ENCODE measurements at regions not wholly inside any gene's neighbourhood (a gene's known extent, or its start where the extent isn't known, plus 50 kb on each side); places are given as distances from the start of the nearest gene placed in this dataset.

DNA sequence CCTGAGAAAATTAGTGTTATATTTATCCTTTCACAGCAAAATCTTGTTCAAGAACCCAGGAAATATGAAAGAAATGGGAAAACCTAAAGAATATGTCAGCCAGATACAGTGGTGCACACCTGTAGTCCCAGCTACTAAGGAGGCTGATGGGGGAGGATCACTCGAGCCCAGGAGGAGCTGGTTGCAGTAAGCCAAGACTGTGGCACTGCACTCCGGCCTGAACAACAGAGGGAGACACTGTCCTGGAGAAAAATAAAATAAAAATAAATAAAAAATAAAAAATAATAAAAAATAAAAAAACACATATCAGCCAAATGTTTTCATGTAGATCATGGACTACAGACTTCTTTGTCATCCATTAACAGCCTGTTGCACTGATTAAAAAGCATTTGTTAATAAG lies 244.8 kb upstream of the KLHL1 start:
- Histone ChIP-seq H3K36me3 (no peaks in the 10 kb centered on the region), H3K27me3 (no peaks in the 10 kb centered on the region), H3K9me3 (no peaks in the 10 kb centered on the region), H3K4me1 (no peaks in the 10 kb centered on the region), H3K4me3 (no peak overlapping the region), H3K27ac (replicated peaks in 1 of 4) (no peak overlapping the region)
- DNase-seq (ENCODE audit: extremely low spot score), result no peak
- intact Hi-C loops (cut with DNase I), result no loop called here
- no peak for TF ChIP-seq POLR2A (IDR thresholded peaks at IDR 0.05; ENCODE audit: low read depth)
- TF ChIP-seq POLR2AphosphoS5 (IDR thresholded peaks at IDR 0.05), result no peak
- TF ChIP-seq, protein P1, sequence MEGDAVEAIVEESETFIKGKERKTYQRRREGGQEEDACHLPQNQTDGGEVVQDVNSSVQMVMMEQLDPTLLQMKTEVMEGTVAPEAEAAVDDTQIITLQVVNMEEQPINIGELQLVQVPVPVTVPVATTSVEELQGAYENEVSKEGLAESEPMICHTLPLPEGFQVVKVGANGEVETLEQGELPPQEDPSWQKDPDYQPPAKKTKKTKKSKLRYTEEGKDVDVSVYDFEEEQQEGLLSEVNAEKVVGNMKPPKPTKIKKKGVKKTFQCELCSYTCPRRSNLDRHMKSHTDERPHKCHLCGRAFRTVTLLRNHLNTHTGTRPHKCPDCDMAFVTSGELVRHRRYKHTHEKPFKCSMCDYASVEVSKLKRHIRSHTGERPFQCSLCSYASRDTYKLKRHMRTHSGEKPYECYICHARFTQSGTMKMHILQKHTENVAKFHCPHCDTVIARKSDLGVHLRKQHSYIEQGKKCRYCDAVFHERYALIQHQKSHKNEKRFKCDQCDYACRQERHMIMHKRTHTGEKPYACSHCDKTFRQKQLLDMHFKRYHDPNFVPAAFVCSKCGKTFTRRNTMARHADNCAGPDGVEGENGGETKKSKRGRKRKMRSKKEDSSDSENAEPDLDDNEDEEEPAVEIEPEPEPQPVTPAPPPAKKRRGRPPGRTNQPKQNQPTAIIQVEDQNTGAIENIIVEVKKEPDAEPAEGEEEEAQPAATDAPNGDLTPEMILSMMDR (IDR thresholded peaks at IDR 0.05), result no peak
- no peak for TF ChIP-seq EP300 (IDR thresholded peaks at IDR 0.05)
- WGBS, result 52% methylated on average over 2 of the region's 2 CpGs

DNA sequence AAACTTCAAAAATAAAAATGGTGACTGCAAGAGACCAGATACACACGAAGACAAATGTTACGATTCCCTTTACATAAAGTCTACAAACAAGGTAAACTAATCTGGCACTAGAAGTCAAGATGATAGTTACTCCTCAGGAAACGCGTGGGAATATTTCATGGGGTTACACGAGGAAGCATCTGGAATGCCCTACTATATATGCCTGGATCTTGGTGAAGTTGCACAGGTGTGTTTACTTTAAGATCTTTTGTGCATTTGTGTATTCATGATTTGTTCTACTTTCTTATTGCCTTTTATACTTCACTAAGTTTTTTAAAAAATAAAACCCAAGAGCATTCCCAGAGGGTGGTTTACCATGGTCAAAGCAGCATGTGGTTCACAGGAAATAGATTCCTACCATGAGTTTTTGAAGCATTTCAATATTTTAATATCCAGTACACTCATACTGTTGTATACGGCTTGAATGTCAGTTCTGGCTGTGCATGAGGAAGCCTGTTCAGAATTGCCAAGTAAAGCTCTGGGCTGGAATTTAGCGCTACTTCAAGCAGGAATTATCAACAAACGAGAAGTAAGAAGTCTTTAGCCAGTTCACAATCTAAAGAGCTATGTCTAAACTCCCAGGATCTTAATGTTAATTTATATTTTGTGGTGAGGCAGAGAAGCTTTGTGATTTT lies 239.8 kb upstream of the KLHL1 start:
- 73% methylated on average over 8 of the region's 8 CpGs for WGBS
- H3K36me3 ChIP-seq, result no peaks in the 10 kb centered on the region
- no peaks in the 10 kb centered on the region for H3K27me3 ChIP-seq
- TF ChIP-seq POLR2A (IDR thresholded peaks at IDR 0.05; ENCODE audit: low read depth), result no peak
- no peak for TF ChIP-seq EP300 (IDR thresholded peaks at IDR 0.05)
- TF ChIP-seq, protein P1 (IDR thresholded peaks at IDR 0.05), result no peak
- TF ChIP-seq POLR2AphosphoS5 (IDR thresholded peaks at IDR 0.05), result no peak
- no peaks in the 10 kb centered on the region for H3K4me1 ChIP-seq
- no peak overlapping the region for H3K4me3 ChIP-seq
- H3K27ac ChIP-seq (replicated peaks in 1 of 4), result no peak overlapping the region
- DNase-seq (ENCODE audit: extremely low spot score), result no peak
- intact Hi-C loops (cut with DNase I), result no loop called here
- H3K9me3 ChIP-seq, result no peaks in the 10 kb centered on the region

DNA sequence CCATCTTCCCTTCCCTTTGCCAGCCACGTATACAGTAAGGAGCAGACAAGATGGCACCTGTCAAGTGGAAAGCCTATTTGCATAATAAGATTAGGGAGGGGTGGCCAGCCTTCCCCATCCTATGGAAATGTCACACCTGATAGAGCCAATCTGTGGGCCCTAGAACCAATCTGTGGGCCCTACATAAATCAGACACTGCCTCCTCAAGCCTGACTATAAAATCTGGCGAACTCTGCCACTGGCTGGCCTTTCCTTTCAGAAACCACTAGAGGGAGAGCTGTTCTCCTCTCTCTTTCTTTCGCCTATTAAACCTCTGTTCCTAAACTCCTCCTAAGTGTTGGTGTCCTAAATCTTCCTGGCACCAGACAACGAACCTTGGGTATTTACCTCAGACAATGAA lies 231.5 kb upstream of the KLHL1 start:
- Histone ChIP-seq H3K4me3 (no peak overlapping the region), H3K9me3 (peaks cover 0 to 4% (median 0%) of the 10 kb centered on the region in 4 donors), H3K27ac (replicated peaks in 1 of 4) (no peak overlapping the region), H3K27me3 (no peaks in the 10 kb centered on the region), H3K36me3 (no peaks in the 10 kb centered on the region), H3K4me1 (no peaks in the 10 kb centered on the region)
- no peak for DNase-seq (ENCODE audit: extremely low spot score)
- intact Hi-C loops (cut with DNase I), result no loop called here
- TF ChIP-seq POLR2A (IDR thresholded peaks at IDR 0.05; ENCODE audit: low read depth) (no peak), EP300 (IDR thresholded peaks at IDR 0.05) (no peak), POLR2AphosphoS5 (IDR thresholded peaks at IDR 0.05) (no peak)
- TF ChIP-seq, protein P1 (IDR thresholded peaks at IDR 0.05), result no peak
- WGBS, result 59% methylated on average over 4 of the region's 4 CpGs

DNA sequence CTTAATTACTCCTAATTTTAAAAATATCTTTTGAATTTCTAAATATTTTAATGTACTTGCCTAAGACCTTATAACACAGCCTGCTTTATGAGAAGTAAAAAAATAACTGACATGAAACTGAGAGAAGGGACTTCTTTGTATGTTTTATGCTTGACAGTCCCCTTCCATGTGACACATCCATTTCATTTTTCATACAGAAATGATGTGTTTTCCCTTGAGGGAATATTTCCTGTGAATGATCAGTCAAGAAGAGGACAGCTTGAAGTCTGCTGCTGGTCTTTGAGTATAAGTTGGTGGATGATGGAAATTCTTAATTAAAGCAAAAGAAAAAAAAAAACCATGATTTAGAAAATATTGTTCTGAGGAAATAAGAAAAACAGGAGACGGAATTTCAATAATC lies 230.4 kb upstream of the KLHL1 start:
- TF ChIP-seq EP300 (IDR thresholded peaks at IDR 0.05) (no peak), POLR2AphosphoS5 (IDR thresholded peaks at IDR 0.05) (no peak), POLR2A (IDR thresholded peaks at IDR 0.05; ENCODE audit: low read depth) (no peak)
- TF ChIP-seq, protein P1 (IDR thresholded peaks at IDR 0.05), result no peak
- Histone ChIP-seq H3K9me3 (peaks cover 0 to 4% (median 0%) of the 10 kb centered on the region in 4 donors), H3K36me3 (no peaks in the 10 kb centered on the region), H3K4me3 (no peak overlapping the region), H3K27me3 (no peaks in the 10 kb centered on the region), H3K27ac (replicated peaks in 1 of 4) (no peak overlapping the region), H3K4me1 (no peaks in the 10 kb centered on the region)
- DNase-seq (ENCODE audit: extremely low spot score), result no peak
- WGBS, result 79% methylated on average over 1 of the region's 1 CpG
- intact Hi-C loops (cut with DNase I), result no loop called here

DNA sequence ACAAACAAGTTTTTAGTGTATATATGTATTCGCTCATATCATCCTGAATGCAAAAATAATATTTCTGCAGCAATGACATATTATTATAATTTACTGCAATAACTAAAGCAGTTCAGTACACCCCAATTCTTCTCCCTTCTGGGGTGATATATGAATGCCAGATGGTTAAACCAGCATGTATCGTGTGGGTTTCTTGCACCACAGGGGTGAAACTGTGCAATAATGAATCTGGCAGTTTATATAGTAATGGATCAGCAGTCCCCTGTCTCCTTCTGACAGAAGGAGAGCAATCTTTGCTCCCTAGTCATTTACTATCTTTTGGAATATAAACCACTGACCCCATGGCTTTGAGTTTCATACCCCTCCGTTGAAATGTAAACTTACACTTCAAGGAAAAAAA lies 228.6 kb upstream of the KLHL1 start:
- Histone ChIP-seq H3K9me3 (peaks cover 0 to 4% (median 0%) of the 10 kb centered on the region in 4 donors), H3K27me3 (no peaks in the 10 kb centered on the region), H3K4me3 (no peak overlapping the region), H3K36me3 (no peaks in the 10 kb centered on the region), H3K4me1 (no peaks in the 10 kb centered on the region), H3K27ac (replicated peaks in 1 of 4) (no peak overlapping the region)
- intact Hi-C loops (cut with DNase I), result no loop called here
- DNase-seq (ENCODE audit: extremely low spot score), result no peak
- 53% methylated on average over 3 of the region's 3 CpGs for WGBS
- no peak for TF ChIP-seq POLR2A (IDR thresholded peaks at IDR 0.05; ENCODE audit: low read depth)
- TF ChIP-seq, protein P1 (IDR thresholded peaks at IDR 0.05), result no peak
- no peak for TF ChIP-seq EP300 (IDR thresholded peaks at IDR 0.05)
- TF ChIP-seq POLR2AphosphoS5 (IDR thresholded peaks at IDR 0.05), result no peak

Data from esophagus muscularis mucosa (tissue), 4 donors.